ENCODE measurements at regions not wholly inside any gene's neighbourhood (a gene's known extent, or its start where the extent isn't known, plus 50 kb on each side); places are given as distances from the start of the nearest gene placed in this dataset.

- TF ChIP-seq CTCF (IDR thresholded peaks at IDR 0.05; ENCODE audit: unreplicated experiment in 3 of 3) = no peak
- H3K27ac Mint-ChIP-seq = peak overlapping the region in 1 of 3 experiments; percentile 6
- H3K9me3 Mint-ChIP-seq = no peaks in the 10 kb centered on the region
- no peaks in the 10 kb centered on the region for H3K36me3 Mint-ChIP-seq (ENCODE audit: low read depth)
- no peaks in the 10 kb centered on the region for H3K27me3 Mint-ChIP-seq (ENCODE audit: low read depth)
- H3K4me1 Mint-ChIP-seq = peaks cover 46% of the 10 kb centered on the region
- H3K4me3 Mint-ChIP-seq = no peak overlapping the region
Measured at GRCh38 chr4:155510771-155511170, 134.0 kb upstream of the MAP9 start.

GRCh38 chr4:155509555-155509954, 132.8 kb upstream of the MAP9 start:
- Mint-ChIP-seq H3K36me3 (ENCODE audit: low read depth) (no peaks in the 10 kb centered on the region), H3K27ac (peak overlapping the region; percentile 67 to 88 (median 86))
- no peak for TF ChIP-seq CTCF (IDR thresholded peaks at IDR 0.05; ENCODE audit: unreplicated experiment in 3 of 3)

GRCh38 chr4:155506745-155507144, 130.0 kb upstream of the MAP9 start:
- Mint-ChIP-seq H3K27ac (peak overlapping the region; percentile 26 to 77 (median 36)), H3K4me1 (peaks cover 28% of the 10 kb centered on the region), H3K4me3 (no peak overlapping the region), H3K27me3 (ENCODE audit: low read depth) (no peaks in the 10 kb centered on the region), H3K9me3 (peaks cover 4% of the 10 kb centered on the region), H3K36me3 (ENCODE audit: low read depth) (no peaks in the 10 kb centered on the region)
- no peak for TF ChIP-seq CTCF (IDR thresholded peaks at IDR 0.05; ENCODE audit: unreplicated experiment in 3 of 3)

More at GRCh38 chr4:155509555-155509954, 132.8 kb upstream of the MAP9 start:
- Mint-ChIP-seq H3K4me3 (no peak overlapping the region), H3K27me3 (ENCODE audit: low read depth) (no peaks in the 10 kb centered on the region), H3K9me3 (no peaks in the 10 kb centered on the region), H3K4me1 (peaks cover 39% of the 10 kb centered on the region)

- peaks cover 4% of the 10 kb centered on the region for H3K9me3 Mint-ChIP-seq
- peaks cover 28% of the 10 kb centered on the region for H3K4me1 Mint-ChIP-seq
- no peaks in the 10 kb centered on the region for H3K27me3 Mint-ChIP-seq (ENCODE audit: low read depth)
- H3K4me3 Mint-ChIP-seq = no peak overlapping the region
- peak overlapping the region in 1 of 3 experiments; percentile 26 for H3K27ac Mint-ChIP-seq
- H3K36me3 Mint-ChIP-seq (ENCODE audit: low read depth) = no peaks in the 10 kb centered on the region
- no peak for TF ChIP-seq CTCF (IDR thresholded peaks at IDR 0.05; ENCODE audit: unreplicated experiment in 3 of 3)
Measured at GRCh38 chr4:155505321-155505720, 128.6 kb upstream of the MAP9 start.

- Mint-ChIP-seq H3K4me1 (peaks cover 7% of the 10 kb centered on the region), H3K27ac (no peak overlapping the region), H3K9me3 (peaks cover 2% of the 10 kb centered on the region), H3K27me3 (ENCODE audit: low read depth) (no peaks in the 10 kb centered on the region), H3K36me3 (ENCODE audit: low read depth) (no peaks in the 10 kb centered on the region), H3K4me3 (no peak overlapping the region)
- no peak for TF ChIP-seq CTCF (IDR thresholded peaks at IDR 0.05; ENCODE audit: unreplicated experiment in 3 of 3)
Measured at GRCh38 chr4:155497306-155497705, 120.5 kb upstream of the MAP9 start.

- no peak for TF ChIP-seq CTCF (IDR thresholded peaks at IDR 0.05; ENCODE audit: unreplicated experiment in 3 of 3)
- Mint-ChIP-seq H3K27me3 (ENCODE audit: low read depth) (no peaks in the 10 kb centered on the region), H3K4me1 (peaks cover 7% of the 10 kb centered on the region), H3K4me3 (peak overlapping the region in 1 of 3 experiments; percentile 37), H3K9me3 (peaks cover 2% of the 10 kb centered on the region), H3K36me3 (ENCODE audit: low read depth) (no peaks in the 10 kb centered on the region), H3K27ac (no peak overlapping the region)
Measured at GRCh38 chr4:155496294-155496626, 119.5 kb upstream of the MAP9 start.
